Neutrophil (primary cell): ENCODE measurements at regions not wholly inside any gene's neighbourhood (a gene's known extent, or its start where the extent isn't known, plus 50 kb on each side); places are given as distances from the start of the nearest gene placed in this dataset.
"Not testable (repeated sequence)": the region's sequence is repeated elsewhere in the genome, so short reads cannot be mapped to it uniquely, and the experiment has no call there.

ENCODE experiments used
- H3K27ac ChIP-seq: fragments of 200-600 bp; sonication (generic); 2 replicates; pipeline ENCODE4 v1.5.1; 2016; ENCODE audit warnings: mild to moderate bottlenecking, moderate library complexity
- H3K27me3 ChIP-seq: fragments of 200-600 bp; sonication (generic); 2 replicates; pipeline ENCODE4 v1.6.0; 2016; ENCODE audit warnings: mild to moderate bottlenecking
- H3K36me3 ChIP-seq: fragments of 200-600 bp; sonication (generic); 2 replicates; pipeline ENCODE4 v1.5.1; 2017
- H3K4me1 ChIP-seq, 2 experiments: fragments of 200-600 bp in 1 of 2; sonication (generic) in 1 of 2; 1 replicate in 1 of 2; 2 replicates in 1 of 2; pipeline versions ENCODE4 v1.5.1 to v1.6.1; 2013 to 2016; ENCODE audit warnings: low read depth in 1 of 2, low read length in 1 of 2, mild to moderate bottlenecking in 1 of 2, moderate library complexity in 1 of 2; ENCODE audit not compliant: control insufficient read depth in 1 of 2, insufficient read depth in 1 of 2
- H3K4me3 ChIP-seq, 2 experiments: fragments of 200-600 bp in 1 of 2; sonication (generic) in 1 of 2; 1 replicate in 1 of 2; 2 replicates in 1 of 2; pipeline ENCODE4 v1.5.1; 2013 to 2016; ENCODE audit warnings: low read depth in 1 of 2, low read length in 1 of 2, mild to moderate bottlenecking in 1 of 2, moderate library complexity in 1 of 2
- H3K9me3 ChIP-seq: fragments of 200-600 bp; sonication (generic); 2 replicates; pipeline ENCODE4 v1.5.1; 2016
- TF ChIP-seq, protein P1 (sequence below): fragments of 200-600 bp; sonication (generic); IDR thresholded peaks from 2 replicates; pipeline ENCODE4 v1.5.1; 2016; ENCODE audit warnings: antibody characterized with exemption

GRCh38 chr14:106528717-106529116, 1002.3 kb downstream of the TMEM121 start:
- no peaks in the 10 kb centered on the region for H3K36me3 ChIP-seq
- no peaks in the 10 kb centered on the region for H3K27me3 ChIP-seq
- no peak overlapping the region for H3K27ac ChIP-seq
- H3K4me3 ChIP-seq, result no peak overlapping the region
- TF ChIP-seq, protein P1, sequence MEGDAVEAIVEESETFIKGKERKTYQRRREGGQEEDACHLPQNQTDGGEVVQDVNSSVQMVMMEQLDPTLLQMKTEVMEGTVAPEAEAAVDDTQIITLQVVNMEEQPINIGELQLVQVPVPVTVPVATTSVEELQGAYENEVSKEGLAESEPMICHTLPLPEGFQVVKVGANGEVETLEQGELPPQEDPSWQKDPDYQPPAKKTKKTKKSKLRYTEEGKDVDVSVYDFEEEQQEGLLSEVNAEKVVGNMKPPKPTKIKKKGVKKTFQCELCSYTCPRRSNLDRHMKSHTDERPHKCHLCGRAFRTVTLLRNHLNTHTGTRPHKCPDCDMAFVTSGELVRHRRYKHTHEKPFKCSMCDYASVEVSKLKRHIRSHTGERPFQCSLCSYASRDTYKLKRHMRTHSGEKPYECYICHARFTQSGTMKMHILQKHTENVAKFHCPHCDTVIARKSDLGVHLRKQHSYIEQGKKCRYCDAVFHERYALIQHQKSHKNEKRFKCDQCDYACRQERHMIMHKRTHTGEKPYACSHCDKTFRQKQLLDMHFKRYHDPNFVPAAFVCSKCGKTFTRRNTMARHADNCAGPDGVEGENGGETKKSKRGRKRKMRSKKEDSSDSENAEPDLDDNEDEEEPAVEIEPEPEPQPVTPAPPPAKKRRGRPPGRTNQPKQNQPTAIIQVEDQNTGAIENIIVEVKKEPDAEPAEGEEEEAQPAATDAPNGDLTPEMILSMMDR, result no peak
- no peaks in the 10 kb centered on the region for H3K4me1 ChIP-seq
- no peaks in the 10 kb centered on the region for H3K9me3 ChIP-seq

DNA sequence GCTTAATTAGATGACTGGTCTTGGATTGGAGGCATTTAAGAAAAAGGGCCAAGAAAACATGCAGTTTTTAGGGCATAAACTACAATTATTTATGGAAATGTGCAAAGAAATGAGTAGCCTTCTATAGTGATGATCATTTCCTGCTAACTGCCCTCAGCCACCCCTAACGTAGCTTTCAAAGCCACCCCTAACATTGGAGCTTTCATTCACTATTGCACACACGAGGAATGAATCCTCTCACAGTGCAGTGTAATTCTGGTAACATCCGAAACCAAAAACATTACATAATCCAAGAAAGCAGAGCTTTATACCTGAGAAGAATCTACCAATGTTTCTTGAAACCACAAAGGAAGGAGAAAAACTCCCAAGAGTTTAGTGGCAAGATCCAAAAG, 1003.6 kb downstream of the TMEM121 start:
- no peaks in the 10 kb centered on the region for H3K9me3 ChIP-seq
- H3K27ac ChIP-seq, result no peak overlapping the region
- TF ChIP-seq, protein P1, result no peak
- H3K27me3 ChIP-seq, result peaks cover 5% of the 10 kb centered on the region
- no peaks in the 10 kb centered on the region for H3K4me1 ChIP-seq
- H3K4me3 ChIP-seq, result no peak overlapping the region
- H3K36me3 ChIP-seq, result no peaks in the 10 kb centered on the region

- Histone ChIP-seq H3K9me3 (no peaks in the 10 kb centered on the region), H3K4me3 (no peak overlapping the region), H3K36me3 (no peaks in the 10 kb centered on the region), H3K27ac (no peak overlapping the region), H3K4me1 (no peaks in the 10 kb centered on the region), H3K27me3 (peaks cover 10% of the 10 kb centered on the region)
- TF ChIP-seq, protein P1, result no peak
Observed at GRCh38 chr14:106530423-106531107, 1004.2 kb downstream of the TMEM121 start.

DNA sequence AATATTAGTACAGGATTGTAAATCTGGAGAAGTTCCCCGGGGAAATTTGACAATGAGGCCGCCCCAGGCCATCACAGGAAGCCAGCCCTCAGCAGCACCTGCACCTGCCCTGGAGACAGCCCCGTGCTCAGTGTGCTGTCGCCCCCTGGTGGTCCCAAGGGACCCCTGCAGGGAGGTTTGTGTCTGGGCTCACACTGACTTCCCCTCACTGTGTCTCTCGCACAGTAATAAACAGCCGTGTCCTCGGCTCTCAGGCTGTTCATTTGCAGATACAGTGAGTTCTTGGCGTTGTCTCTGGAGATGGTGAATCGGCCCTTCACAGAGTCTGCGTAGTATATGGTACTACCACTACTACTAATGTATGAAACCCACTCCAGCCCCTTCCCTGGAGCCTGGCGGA, 1011.2 kb downstream of the TMEM121 start:
- H3K27ac ChIP-seq, H3K4me3 ChIP-seq, H3K4me1 ChIP-seq, H3K9me3 ChIP-seq, H3K36me3 ChIP-seq: not testable (repeated sequence)
- H3K27me3 ChIP-seq, result peaks cover 25% of the 10 kb centered on the region

GRCh38 chr14:106538201-106538600, 1011.8 kb downstream of the TMEM121 start:
- Histone ChIP-seq H3K27ac (no peak overlapping the region), H3K36me3 (no peaks in the 10 kb centered on the region), H3K9me3 (no peaks in the 10 kb centered on the region), H3K27me3 (peaks cover 25% of the 10 kb centered on the region), H3K4me3 (no peak overlapping the region), H3K4me1 (no peaks in the 10 kb centered on the region)
- TF ChIP-seq, protein P1, result no peak

GRCh38 chr14:106547735-106548434, 1021.5 kb downstream of the TMEM121 start:
- TF ChIP-seq, protein P1, result no peak
- Histone ChIP-seq H3K36me3 (no peaks in the 10 kb centered on the region), H3K4me3 (no peak overlapping the region), H3K27me3 (no peaks in the 10 kb centered on the region), H3K27ac (no peak overlapping the region), H3K4me1 (no peaks in the 10 kb centered on the region), H3K9me3 (no peaks in the 10 kb centered on the region)
